HG02588 (cell line): ENCODE measurements at regions not wholly inside any gene's neighbourhood (a gene's known extent, or its start where the extent isn't known, plus 50 kb on each side); places are given as distances from the start of the nearest gene placed in this dataset.
"Not testable (repeated sequence)": the region's sequence is repeated elsewhere in the genome, so short reads cannot be mapped to it uniquely, and the experiment has no call there.

ENCODE experiments used
- ATAC-seq: cut with Tn5 transposase; IDR thresholded peaks from one replicate; pipeline ENCODE4 v1.9.1; 2021; ENCODE audit warnings: mild to moderate bottlenecking, moderate library complexity; ENCODE audit not compliant: unreplicated experiment

GRCh38 chr3:5348229-5348902 is 160.9 kb downstream of the EDEM1 start:
- no peak for ATAC-seq

GRCh38 chr3:5349343-5349742 is 161.8 kb downstream of the EDEM1 start:
- no peak for ATAC-seq

- no peak for ATAC-seq
Observed at GRCh38 chr3:5357089-5357488, 169.6 kb downstream of the EDEM1 start.

GRCh38 chr3:5358911-5359310 is 171.4 kb downstream of the EDEM1 start:
- ATAC-seq, result no peak

GRCh38 chr3:5360453-5360852 is 172.9 kb downstream of the EDEM1 start:
- ATAC-seq, result no peak

GRCh38 chr3:5366746-5367145 is 179.2 kb downstream of the EDEM1 start:
- no peak for ATAC-seq

- not testable (repeated sequence) for ATAC-seq
Observed at GRCh38 chr3:5371555-5371954, 184.0 kb downstream of the EDEM1 start.

GRCh38 chr3:5376761-5377160 is 189.3 kb downstream of the EDEM1 start:
- ATAC-seq, result no peak

- not testable (repeated sequence) for ATAC-seq
Observed at GRCh38 chr3:5379266-5379665, 191.8 kb downstream of the EDEM1 start.

GRCh38 chr3:5383486-5384263 is 196.2 kb downstream of the EDEM1 start:
- ATAC-seq, result not testable (repeated sequence)

GRCh38 chr3:5384557-5385236 is 197.2 kb downstream of the EDEM1 start:
- no peak for ATAC-seq

GRCh38 chr3:5388091-5388490 is 200.6 kb downstream of the EDEM1 start:
- no peak for ATAC-seq

- no peak for ATAC-seq
Observed at GRCh38 chr3:5389057-5389456, 201.6 kb downstream of the EDEM1 start.

GRCh38 chr3:5390221-5390620 is 202.7 kb downstream of the EDEM1 start:
- peak; percentile 62 for ATAC-seq

- no peak for ATAC-seq
Observed at GRCh38 chr3:5390936-5391625, 203.6 kb downstream of the EDEM1 start.

GRCh38 chr3:5401002-5401401 is 213.5 kb downstream of the EDEM1 start:
- ATAC-seq, result no peak

GRCh38 chr3:5404718-5405117 is 217.2 kb downstream of the EDEM1 start:
- ATAC-seq, result no peak

GRCh38 chr3:5411786-5412185 is 224.3 kb downstream of the EDEM1 start:
- ATAC-seq, result no peak

- ATAC-seq, result no peak
Observed at GRCh38 chr3:5423076-5423475, 235.6 kb downstream of the EDEM1 start.

- ATAC-seq, result no peak
Observed at GRCh38 chr3:5423523-5423922, 236.0 kb downstream of the EDEM1 start.

GRCh38 chr3:5425371-5425770 is 237.9 kb downstream of the EDEM1 start:
- ATAC-seq, result no peak
